Lower leg skin (tissue), 4 donors: ENCODE measurements at regions not wholly inside any gene's neighbourhood (a gene's known extent, or its start where the extent isn't known, plus 50 kb on each side); places are given as distances from the start of the nearest gene placed in this dataset.
"Not testable (repeated sequence)": the region's sequence is repeated elsewhere in the genome, so short reads cannot be mapped to it uniquely, and the experiment has no call there.

ENCODE experiments used
- DNase-seq, 2 donors: peaks; one replicate each; pipeline ENCODE4 v3.0.0-alpha.2; 2019; ENCODE audit warnings: low spot score in 2 of 2
- H3K4me3 ChIP-seq: fragments of 200-600 bp; sonication (generic); 2 replicates; pipeline ENCODE4 v1.5.1; 2017; ENCODE audit warnings: mild to moderate bottlenecking, low read depth; ENCODE audit not compliant: poor library complexity, severe bottlenecking
- CTCF ChIP-seq, 3 donors: fragments of 450-650 bp; IDR thresholded peaks; one replicate each; pipeline ENCODE4 v1.5.1; 2016; ENCODE audit warnings: antibody characterized with exemption in 3 of 3, mild to moderate bottlenecking in 3 of 3, moderate library complexity in 2 of 3
- POLR2A ChIP-seq, 2 donors: fragments of 450-650 bp; IDR thresholded peaks; one replicate each; pipeline ENCODE4 v1.6.1; 2016 to 2017; ENCODE audit warnings: antibody characterized with exemption in 2 of 2, mild to moderate bottlenecking in 1 of 2, moderate library complexity in 1 of 2
- WGBS, 2 donors: methylation state at CpG; one replicate each; pipeline ENCODE4 v1.1.5; 2018; 5-methylcytosine and 5-hydroxymethylcytosine counted together
- intact Hi-C: fragments of 100-400 bp; cut with DNase I; formaldehyde crosslinking; loops from one replicate; pipeline ENCODE4 v1.15.0; 2023; ENCODE audit warnings: low total_unique reads

GRCh38 chr16:35598696-35599332 lies 2139.4 kb downstream of the TP53TG3F start:
- TF ChIP-seq POLR2A (IDR thresholded peaks at IDR 0.05), result no peak
- TF ChIP-seq CTCF (IDR thresholded peaks at IDR 0.05), result no peak
- intact Hi-C loops, result no loop called here
- DNase-seq, result no peak
- 49 to 52% methylated on average over 9 of the region's 9 CpGs for WGBS, 2 donors
- H3K4me3 ChIP-seq, result no peak overlapping the region

- DNase-seq, result no peak
- WGBS, 2 donors, result 46 to 47% methylated on average over 6 of the region's 6 CpGs
- intact Hi-C loops, result no loop called here
- no peak for TF ChIP-seq POLR2A (IDR thresholded peaks at IDR 0.05)
- no peak for TF ChIP-seq CTCF (IDR thresholded peaks at IDR 0.05)
- no peak overlapping the region for H3K4me3 ChIP-seq
Measured at GRCh38 chr16:35599429-35600160, 2140.2 kb downstream of the TP53TG3F start.

DNA sequence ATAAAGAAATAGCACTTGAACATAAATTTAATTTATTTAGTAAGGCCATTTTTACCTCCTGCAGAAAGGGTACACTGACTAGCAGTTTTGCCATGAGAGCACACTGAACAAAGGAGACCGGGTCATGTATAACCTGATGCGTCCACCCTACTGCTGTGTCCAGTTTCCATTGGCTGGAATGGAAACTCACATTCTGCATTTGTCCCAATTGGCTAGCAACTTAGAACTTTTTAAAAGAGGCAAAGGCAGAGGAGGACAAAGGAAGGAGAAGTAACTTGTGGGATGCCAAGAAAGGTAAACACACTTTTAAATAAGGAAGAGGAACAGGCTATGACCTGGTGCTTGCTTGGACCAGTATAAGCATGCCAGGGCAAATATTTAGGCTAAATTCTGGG lies 2140.7 kb downstream of the TP53TG3F start:
- H3K4me3 ChIP-seq, DNase-seq, intact Hi-C loops: not testable (repeated sequence)
- 64 to 66% methylated on average over 2 of the region's 2 CpGs for WGBS, 2 donors

DNA sequence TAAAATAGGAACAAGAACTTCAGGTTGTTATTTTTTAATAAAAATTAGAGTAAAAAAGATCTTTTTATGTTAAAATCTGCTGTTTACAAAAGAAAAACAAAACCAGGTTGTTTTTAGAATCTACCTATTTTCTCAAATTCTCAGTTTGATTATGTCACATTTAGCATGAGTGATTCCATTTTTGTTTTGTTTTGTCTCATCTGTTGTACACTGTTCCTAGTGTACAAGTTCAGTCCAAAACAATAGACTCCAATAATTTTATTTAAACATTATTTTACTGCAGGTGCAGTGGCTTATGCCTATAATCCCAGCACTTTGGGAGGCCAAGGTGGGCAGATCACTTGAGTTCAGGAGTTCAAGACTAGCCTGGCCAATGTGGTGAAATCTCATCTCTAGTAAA lies 2142.7 kb downstream of the TP53TG3F start:
- DNase-seq, result no peak
- intact Hi-C loops, result no loop called here
- no peak for TF ChIP-seq CTCF (IDR thresholded peaks at IDR 0.05)
- no peak for TF ChIP-seq POLR2A (IDR thresholded peaks at IDR 0.05)
- no peak overlapping the region for H3K4me3 ChIP-seq

GRCh38 chr16:35603371-35603770 lies 2144.0 kb downstream of the TP53TG3F start:
- intact Hi-C loops, result not testable (repeated sequence)
- WGBS, 2 donors, result 80 to 87% methylated on average over 5 of the region's 5 CpGs

DNA sequence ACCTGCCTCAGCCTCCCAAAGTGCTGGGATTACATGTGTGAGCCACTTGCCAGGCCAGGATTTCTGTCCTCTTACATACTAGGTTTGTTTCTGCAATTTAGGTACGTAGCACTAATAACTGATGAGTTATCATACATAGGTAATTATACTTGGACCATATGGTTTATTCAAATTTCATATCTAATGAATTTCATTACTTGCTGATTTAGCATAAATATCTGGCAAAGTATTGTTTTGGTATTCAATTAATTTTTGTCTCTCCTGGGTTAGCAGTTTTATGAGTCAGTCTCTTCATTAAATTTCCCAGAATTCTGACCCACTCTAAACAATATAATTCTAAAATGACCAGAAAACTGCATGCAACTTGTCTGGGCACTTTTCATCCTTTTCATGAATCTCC lies 2146.5 kb downstream of the TP53TG3F start:
- no peak for DNase-seq
- 23 to 59% methylated on average over 1 of the region's 1 CpG for WGBS, 2 donors
- intact Hi-C loops, result no loop called here
- TF ChIP-seq CTCF (IDR thresholded peaks at IDR 0.05), result no peak
- TF ChIP-seq POLR2A (IDR thresholded peaks at IDR 0.05), result no peak
- no peak overlapping the region for H3K4me3 ChIP-seq

More at GRCh38 chr16:35603371-35603770, 2144.0 kb downstream of the TP53TG3F start:
- H3K4me3 ChIP-seq, DNase-seq: not testable (repeated sequence)

DNA sequence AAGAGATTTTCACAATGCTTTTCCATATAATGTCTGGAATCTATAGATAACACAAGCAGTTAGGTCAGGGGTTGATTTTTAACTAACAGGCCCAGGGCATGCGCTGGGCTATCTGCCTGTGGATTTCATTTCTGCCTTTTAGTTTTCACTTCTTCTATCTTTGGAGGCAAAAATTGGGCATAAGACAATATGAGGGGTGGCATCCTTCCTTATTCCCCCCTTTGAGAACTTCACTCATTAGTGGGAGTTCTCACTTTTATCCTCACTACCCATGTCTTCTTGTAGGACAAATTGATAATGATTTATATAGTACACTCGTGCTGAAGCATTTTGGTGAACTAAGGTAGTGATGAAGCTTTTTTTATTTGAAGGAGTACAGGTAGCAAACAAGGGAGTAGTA lies 2155.5 kb downstream of the TP53TG3F start:
- H3K4me3 ChIP-seq, result not testable (repeated sequence)
- WGBS, 2 donors, result 48 to 64% methylated on average over 2 of the region's 2 CpGs

DNA sequence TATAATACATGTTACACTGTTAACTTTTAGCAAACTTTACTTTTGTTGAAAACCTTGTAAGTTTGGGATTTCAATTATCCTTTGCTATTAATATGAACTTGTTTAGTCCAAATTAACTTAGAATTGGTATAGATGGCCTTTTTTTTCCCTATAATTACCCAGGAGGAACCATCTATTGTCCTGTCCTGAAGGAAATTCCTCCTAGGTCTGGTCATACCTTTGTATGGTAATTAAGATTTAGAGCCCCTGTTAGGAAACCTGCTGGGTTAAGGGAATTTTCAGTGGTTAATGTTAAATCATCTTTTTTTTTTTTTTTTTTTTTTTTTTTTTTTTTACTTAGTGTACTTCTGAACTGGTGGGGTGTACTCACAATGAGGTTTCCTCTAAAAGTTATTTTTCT lies 2159.8 kb downstream of the TP53TG3F start:
- DNase-seq, intact Hi-C loops, H3K4me3 ChIP-seq: not testable (repeated sequence)

More for the DNA sequence above, 2155.5 kb downstream of the TP53TG3F start:
- DNase-seq, intact Hi-C loops: not testable (repeated sequence)
